AG09309 (cell line): ENCODE measurements at regions not wholly inside any gene's neighbourhood (a gene's known extent, or its start where the extent isn't known, plus 50 kb on each side); places are given as distances from the start of the nearest gene placed in this dataset.

Experiments used
- DNase-seq: peaks from one replicate; pipeline ENCODE4 v3.0.0-alpha.2; 2010; ENCODE audit warnings: low read depth
- H3K4me3 ChIP-seq: 2 replicates; pipeline ENCODE4 v1.5.1; 2011; ENCODE audit warnings: mild to moderate bottlenecking, low read depth, low read length, moderate library complexity; ENCODE audit not compliant: control insufficient read depth
- CTCF ChIP-seq: IDR thresholded peaks from 2 replicates; pipeline ENCODE4 v1.5.1; 2011; ENCODE audit warnings: mild to moderate bottlenecking, low read depth, low read length, inconsistent platforms; ENCODE audit not compliant: insufficient read depth, control insufficient read depth; ENCODE audit errors: missing control alignments

- H3K4me3 ChIP-seq, result no peak overlapping the region
- no peak for TF ChIP-seq CTCF
- DNase-seq, result no peak
These were observed 114.5 kb downstream of the RMI2 start for GRCh38 chr16:11459722-11460121.

- no peak overlapping the region for H3K4me3 ChIP-seq
- TF ChIP-seq CTCF, result no peak
- DNase-seq, result no peak
These were observed 115.7 kb downstream of the RMI2 start for GRCh38 chr16:11460820-11461594.

DNA sequence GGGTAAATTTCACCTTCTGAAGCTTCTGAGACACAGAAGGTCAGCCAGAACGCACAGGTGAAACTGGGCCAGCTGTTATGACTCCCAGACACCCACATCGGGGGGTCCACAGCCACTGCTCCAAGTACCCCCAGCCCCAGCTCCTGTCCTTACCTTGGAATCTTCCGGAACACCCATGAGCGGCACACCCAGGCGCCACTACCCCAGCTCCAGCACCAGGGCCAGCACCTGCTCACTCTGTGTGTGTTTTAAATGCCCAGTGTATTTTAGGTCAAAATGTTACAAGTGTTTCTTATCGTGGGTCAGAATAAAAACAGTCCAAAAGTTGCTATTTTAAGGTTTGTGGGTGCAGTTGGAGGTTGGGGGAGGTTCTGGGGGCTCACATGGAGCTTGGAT is 116.3 kb downstream of the RMI2 start:
- DNase-seq, result no peak
- no peak overlapping the region for H3K4me3 ChIP-seq
- no peak for TF ChIP-seq CTCF

GRCh38 chr16:11462036-11462435 is 116.8 kb downstream of the RMI2 start:
- TF ChIP-seq CTCF, result no peak
- DNase-seq, result no peak
- H3K4me3 ChIP-seq, result no peak overlapping the region

- no peak for DNase-seq
- H3K4me3 ChIP-seq, result no peak overlapping the region
- no peak for TF ChIP-seq CTCF
These were observed 117.6 kb downstream of the RMI2 start for GRCh38 chr16:11462861-11463260.

GRCh38 chr16:11464241-11464640 is 119.0 kb downstream of the RMI2 start:
- DNase-seq, result no peak
- H3K4me3 ChIP-seq, result no peak overlapping the region
- TF ChIP-seq CTCF, result no peak
